K562 (cell line): ENCODE measurements at regions not wholly inside any gene's neighbourhood (a gene's known extent, or its start where the extent isn't known, plus 50 kb on each side); places are given as distances from the start of the nearest gene placed in this dataset.

Experiments used
- ATAC-seq: fragments of 200-7000 bp; cut with Tn5 transposase; 3 replicates; pipeline ENCODE4 v1.9.1; 2020; ENCODE audit warnings: moderate library complexity
- BruUV-seq: library from RNA; stranded (reverse); fragments of 400-500 nt; replicated peaks from 2 replicates; lab custom pipeline; 2021; lab: Mats Ljungman, UMichigan
- CTCF ChIA-PET: fragments of 300-600 bp; formaldehyde crosslinking; extraction: SDS; loops from one replicate; lab custom pipeline; 2021; ENCODE audit warnings: low intra/inter-chr PET ratio; lab: Yijun Ruan, JAX
- POLR2A ChIA-PET: fragments of 300-600, 350-650 bp; sonication (Branson Sonifier 250); formaldehyde crosslinking; extraction: SDS; loops from one replicate; lab custom pipeline; 2021; ENCODE audit warnings: antibody characterized with exemption, inconsistent platforms; lab: Yijun Ruan, JAX
- DNase-seq, 4 experiments: peaks; one replicate each; pipeline versions ENCODE4 v3.0.0 to v3.0.0-alpha.2; 2011 to 2018; ENCODE audit warnings: low spot score in 3 of 4, mixed read lengths in 3 of 4; ENCODE audit errors: extremely low read depth in 1 of 4
- FAIRE-seq: peaks from 2 replicates; lab custom pipeline; 2011; peaks lifted over from hg19 to GRCh38; lab: Jason Lieb, UNC
- H2AFZ ChIP-seq: 2 replicates; pipeline ENCODE4 v1.6.0; 2011; ENCODE audit warnings: low read depth, low read length, control low read depth, inconsistent platforms
- H3K27ac ChIP-seq: fragments of 200-600 bp; 3 replicates; pipeline ENCODE4 v1.8.0; 2011; ENCODE audit warnings: low read depth, mild to moderate bottlenecking, control low read depth, inconsistent platforms, low read length, moderate library complexity, mixed read lengths; ENCODE audit errors: extremely low read depth
- H3K27me3 ChIP-seq, 2 experiments: fragments of 300-600 bp in 1 of 2; 2 replicates in 1 of 2; 3 replicates in 1 of 2; pipeline versions ENCODE4 v1.6.0 to v1.8.0; 2011; ENCODE audit warnings: inconsistent platforms in 2 of 2, low read length in 2 of 2, mild to moderate bottlenecking in 1 of 2, mixed read lengths in 1 of 2, moderate library complexity in 1 of 2; ENCODE audit not compliant: control insufficient read depth in 2 of 2, insufficient read depth in 2 of 2
- H3K36me3 ChIP-seq: fragments of 300-600 bp; 3 replicates; pipeline ENCODE4 v1.8.0; 2011; ENCODE audit warnings: mild to moderate bottlenecking, low read length, inconsistent platforms; ENCODE audit not compliant: control insufficient read depth, insufficient read depth
- H3K4me1 ChIP-seq, 2 experiments: fragments of 200-600 bp in 1 of 2; replicated peaks in 1 of 2; 2 replicates in 1 of 2; 3 replicates in 1 of 2; pipeline versions ENCODE4 v1.5.1 to v1.8.0; 2011; ENCODE audit warnings: inconsistent platforms in 2 of 2, low read length in 2 of 2, mild to moderate bottlenecking in 1 of 2, mixed read lengths in 1 of 2, moderate library complexity in 1 of 2; ENCODE audit not compliant: control insufficient read depth in 2 of 2, insufficient read depth in 2 of 2
- H3K4me2 ChIP-seq: 2 replicates; pipeline ENCODE4 v1.6.1; 2011; ENCODE audit warnings: low read length, control low read depth, inconsistent platforms, mixed read lengths; ENCODE audit not compliant: insufficient read depth
- H3K4me3 ChIP-seq: fragments of 200-600 bp; sonication (generic), shearing (Covaris generic); 2 replicates; pipeline ENCODE4 v1.5.1; 2016; ENCODE audit warnings: control low read depth, inconsistent platforms
- H3K79me2 ChIP-seq: fragments of 200-600 bp; 3 replicates; pipeline ENCODE4 v1.8.0; 2011; ENCODE audit warnings: low read length, inconsistent platforms; ENCODE audit not compliant: control insufficient read depth, insufficient read depth
- H3K9ac ChIP-seq, 2 experiments: 2 replicates each; pipeline versions ENCODE4 v1.6.0 to v1.6.1; 2011; ENCODE audit warnings: low read depth in 2 of 2, low read length in 2 of 2, control low read depth in 1 of 2, inconsistent platforms in 1 of 2, mild to moderate bottlenecking in 1 of 2, mixed read lengths in 1 of 2; ENCODE audit not compliant: insufficient read depth in 1 of 2
- H3K9me1 ChIP-seq: one replicate; pipeline ENCODE4 v1.6.0; 2011; ENCODE audit warnings: inconsistent platforms, mild to moderate bottlenecking, low read length, moderate library complexity; ENCODE audit not compliant: control insufficient read depth, insufficient read depth
- H3K9me3 ChIP-seq: replicated peaks from 2 replicates; pipeline ENCODE4 v1.5.1; 2011; ENCODE audit warnings: low read depth, low read length, inconsistent platforms; ENCODE audit not compliant: control insufficient read depth, insufficient read depth
- H4K20me1 ChIP-seq: replicated peaks from 2 replicates; pipeline ENCODE4 v1.6.1; 2011; ENCODE audit warnings: low read length, inconsistent platforms, mixed read lengths; ENCODE audit not compliant: control insufficient read depth, insufficient read depth
- ARID3B ChIP-seq: fragments of 250-450 bp; sonication (Bioruptor Pico); IDR thresholded peaks from 2 replicates; pipeline ENCODE4 v1.4.0; 2020; ENCODE audit warnings: borderline replicate concordance
- C11orf30 ChIP-seq: fragments of 450-650 bp; IDR thresholded peaks from 2 replicates; pipeline ENCODE4 v1.6.1; 2016; ENCODE audit warnings: low read depth, mild to moderate bottlenecking
- CBFA2T2 ChIP-seq: fragments of 450-650 bp; conservative IDR thresholded peaks from 2 replicates; pipeline ENCODE4 v1.6.1; 2017; ENCODE audit warnings: mild to moderate bottlenecking
- FOXM1 ChIP-seq, 2 experiments: fragments of 450-650 bp in 1 of 2; sonication (generic) in 1 of 2; formaldehyde crosslinking in 1 of 2; IDR thresholded peaks; 2 replicates each; pipeline versions ENCODE4 v1.6.1 to v1.9.0; 2017 to 2022; ENCODE audit warnings: low read depth in 2 of 2, mild to moderate bottlenecking in 2 of 2, missing genetic modification reagents in 1 of 2, moderate library complexity in 1 of 2
- KLF1 ChIP-seq: fragments of 450-650 bp; IDR thresholded peaks from 2 replicates; pipeline ENCODE4 v1.6.1; 2016; ENCODE audit warnings: missing genetic modification characterization, missing compliant biosample characterization
- NR2C1 ChIP-seq, 2 experiments: fragments of 450-650 bp; IDR thresholded peaks; 2 replicates each; pipeline ENCODE4 v1.6.1; 2017; ENCODE audit warnings: mild to moderate bottlenecking in 2 of 2, antibody characterized with exemption in 1 of 2, inconsistent platforms in 1 of 2, missing compliant biosample characterization in 1 of 2, missing genetic modification characterization in 1 of 2
- POLR2A ChIP-seq: fragments of 450-650 bp; conservative IDR thresholded peaks from 2 replicates; pipeline ENCODE4 v1.6.1; 2016
- RNF219 ChIP-seq: fragments of 250-450 bp; sonication (Bioruptor Pico); IDR thresholded peaks from 2 replicates; pipeline ENCODE4 v1.5.0; 2022; ENCODE audit warnings: mild to moderate bottlenecking
- SP2 ChIP-seq: IDR thresholded peaks from 2 replicates; pipeline ENCODE4 v1.6.1; 2011; ENCODE audit warnings: mild to moderate bottlenecking, low read depth, low read length, moderate library complexity; ENCODE audit not compliant: poor library complexity, severe bottlenecking; ENCODE audit errors: extremely low read depth
- SRSF9 ChIP-seq: fragments of 200-400 bp; formaldehyde crosslinking; IDR thresholded peaks from 2 replicates; pipeline ENCODE4 v1.6.1; 2017; ENCODE audit warnings: low read depth, low read length, borderline replicate concordance
- STAT5A ChIP-seq: IDR thresholded peaks from 2 replicates; pipeline ENCODE4 v1.6.1; 2012; ENCODE audit warnings: low read length, inconsistent platforms, borderline replicate concordance
- STAT6 ChIP-seq: sonication (generic); formaldehyde crosslinking; IDR thresholded peaks from 2 replicates; pipeline ENCODE4 v1.8.1; 2023; ENCODE audit warnings: mild to moderate bottlenecking, missing genetic modification reagents
- SUPT5H ChIP-seq: fragments of 450-650 bp; IDR thresholded peaks from 2 replicates; pipeline ENCODE4 v1.6.1; 2016
- TFE3 ChIP-seq: fragments of 450-650 bp; formaldehyde crosslinking; IDR thresholded peaks from 2 replicates; pipeline ENCODE4 v1.4.0; 2020; ENCODE audit warnings: mild to moderate bottlenecking, mixed read lengths
- ZBED1 ChIP-seq: IDR thresholded peaks from 2 replicates; pipeline ENCODE4 v1.6.1; 2014
- ZSCAN32 ChIP-seq: fragments of 450-650 bp; formaldehyde crosslinking; IDR thresholded peaks from 2 replicates; pipeline ENCODE4 v1.4.0; 2020; ENCODE audit warnings: mild to moderate bottlenecking, moderate library complexity
- WGBS: fragments of 100-300 bp; shearing (Covaris generic); methylation state at CpG from one replicate; pipeline ENCODE4 v1.1.6; 2016; ENCODE audit warnings: low coverage, mixed read lengths; ENCODE audit not compliant: insufficient coverage; ENCODE audit errors: missing lambda C conversion rate; 5-methylcytosine and 5-hydroxymethylcytosine counted together
- in situ Hi-C: fragments of 300-500 bp; cut with MboI; formaldehyde crosslinking; loops from 4 replicates; pipeline ENCODE4 v1.15.0; 2018; ENCODE audit warnings: inconsistent platforms, mixed read lengths
- intact Hi-C: fragments of 100-400 bp; cut with micrococcal nuclease; formaldehyde crosslinking; loops from 2 replicates; pipeline ENCODE4 v1.14.2; 2022

- H3K36me3 ChIP-seq = no peaks in the 10 kb centered on the region
- no peak overlapping the region for H2AFZ ChIP-seq
- no peak for ATAC-seq
- H3K79me2 ChIP-seq = no peaks in the 10 kb centered on the region
- POLR2A ChIA-PET = interaction anchor here (1.0 kb wide), 1 partner anchor 17 kb away, joined by 3 read pairs; no protein-coding TSS in a partner anchor
- peaks cover 6 to 34% of the 10 kb centered on the region in 2 experiments; a peak in 4 of 5 replicates for H3K27me3 ChIP-seq
- CTCF ChIA-PET = no interaction called here
- WGBS = 0% methylated on average over 2 of the region's 2 CpGs
- H3K4me2 ChIP-seq = no peak overlapping the region
- no TSS peak for BruUV-seq
- no peak for FAIRE-seq
- intact Hi-C loops (no loop called here), in situ Hi-C loops (no loop called here)
- H3K9ac ChIP-seq = no peak overlapping the region
- no peaks in the 10 kb centered on the region for H3K4me1 ChIP-seq
- no peaks in the 10 kb centered on the region for H3K9me3 ChIP-seq
- no peak for DNase-seq
- TF ChIP-seq NR2C1 (IDR thresholded peaks at IDR 0.05) (no peak), NR2C1 (tag; IDR thresholded peaks at IDR 0.05) (no peak), SP2 (no peak), SUPT5H (no peak), ZSCAN32 (CRISPR knock-in tag) (no peak), RNF219 (CRISPR knock-in tag) (no peak), STAT5A (no peak), TFE3 (no peak), ZBED1 (no peak), ARID3B (CRISPR knock-in tag) (no peak), C11orf30 (no peak), STAT6 (CRISPR knock-in tag) (no peak), POLR2A (no peak), SRSF9 (no peak), CBFA2T2 (no peak), FOXM1 (IDR thresholded peaks at IDR 0.05; ENCODE audit: low read depth) (no peak), FOXM1 (CRISPR knock-in tag; IDR thresholded peaks at IDR 0.05; ENCODE audit: low read depth) (no peak), KLF1 (tag) (no peak)
- H3K4me3 ChIP-seq = no peak overlapping the region
- no peak overlapping the region for H3K27ac ChIP-seq
- H3K9me1 ChIP-seq = no peaks in the 10 kb centered on the region
- H4K20me1 ChIP-seq = no peaks in the 10 kb centered on the region
Observed at GRCh38 chr1:229075217-229075616, 195.7 kb upstream of the RAB4A start.
